Epithelial cell of esophagus (primary cell): ENCODE measurements at regions not wholly inside any gene's neighbourhood (a gene's known extent, or its start where the extent isn't known, plus 50 kb on each side); places are given as distances from the start of the nearest gene placed in this dataset.

ENCODE experiments used
- DNase-seq: peaks from one replicate; pipeline ENCODE4 v3.0.0; 2010; ENCODE audit warnings: low read depth
- H3K4me3 ChIP-seq: 2 replicates; pipeline ENCODE4 v1.5.1; 2011; ENCODE audit warnings: mild to moderate bottlenecking, low read length, control low read depth
- CTCF ChIP-seq: IDR thresholded peaks from 2 replicates; pipeline ENCODE4 v1.5.1; 2011; ENCODE audit warnings: low read depth, mild to moderate bottlenecking, low read length, control low read depth, inconsistent platforms; ENCODE audit not compliant: insufficient read depth; ENCODE audit errors: missing control alignments

DNA sequence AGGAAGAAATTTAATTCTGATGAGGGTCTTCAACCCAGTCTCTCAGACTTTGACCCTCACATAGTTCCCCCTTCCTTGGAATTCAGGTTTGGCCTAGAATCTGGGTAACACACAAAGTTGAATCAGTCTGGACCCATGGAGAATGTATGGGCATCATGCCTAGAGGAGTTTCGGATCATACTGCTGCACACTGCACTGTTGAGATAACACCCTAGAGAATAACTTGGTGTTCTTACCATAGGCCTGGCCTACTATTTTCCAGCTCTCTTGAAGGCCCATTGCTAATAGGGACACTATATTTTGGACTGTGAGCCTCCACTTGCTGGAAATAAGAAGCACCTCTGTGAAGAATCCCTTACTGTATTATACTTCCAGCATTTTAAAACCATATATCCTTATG lies 413.5 kb downstream of the PLK2 start:
- no peak for DNase-seq
- H3K4me3 ChIP-seq, result no peak overlapping the region
- TF ChIP-seq CTCF, result no peak

DNA sequence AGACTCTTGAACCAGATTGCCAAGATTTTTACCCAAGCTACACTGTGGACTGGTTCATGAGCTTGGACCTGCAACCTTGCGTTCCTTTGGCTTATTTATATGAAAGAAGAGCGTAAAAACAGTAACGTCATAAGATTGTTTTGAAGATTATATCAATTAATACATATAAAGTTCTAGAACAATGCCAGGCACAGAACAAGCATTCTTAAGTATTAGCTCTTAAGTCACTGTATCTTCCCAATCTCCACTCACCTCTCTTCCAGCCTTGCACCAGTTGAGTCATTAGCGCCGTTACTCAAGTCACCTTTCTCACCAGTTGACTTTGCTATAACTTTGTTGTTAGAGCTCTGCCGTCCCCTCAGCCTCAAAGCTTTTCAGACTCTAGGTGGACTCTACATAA lies 415.7 kb downstream of the PLK2 start:
- no peak overlapping the region for H3K4me3 ChIP-seq
- TF ChIP-seq CTCF, result no peak
- DNase-seq, result no peak

GRCh38 chr5:58043032-58043945 lies 416.6 kb downstream of the PLK2 start:
- peak; percentile 43 for DNase-seq
- TF ChIP-seq CTCF, result no peak
- no peak overlapping the region for H3K4me3 ChIP-seq

GRCh38 chr5:58041884-58042283 lies 418.0 kb downstream of the PLK2 start:
- DNase-seq, result no peak
- no peak overlapping the region for H3K4me3 ChIP-seq
- no peak for TF ChIP-seq CTCF

DNA sequence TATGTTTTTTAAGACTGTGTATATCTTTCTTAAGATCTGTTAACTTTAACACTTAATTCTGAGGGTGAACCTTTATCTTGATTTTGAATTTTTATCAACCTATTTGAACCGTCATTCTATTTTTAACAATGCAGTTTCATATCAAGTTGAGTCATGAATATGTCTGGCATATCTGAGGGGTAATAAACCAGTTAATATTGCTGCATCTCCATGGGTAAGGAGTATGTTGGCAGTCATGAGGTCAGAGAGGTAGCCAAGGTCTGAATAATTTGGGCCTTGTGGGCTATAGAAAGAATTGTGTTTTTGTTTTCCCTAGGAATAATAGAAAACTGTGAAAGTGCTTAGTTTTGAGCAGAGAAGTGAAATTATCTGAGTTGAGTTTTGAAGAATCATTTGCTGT lies 419.0 kb downstream of the PLK2 start:
- DNase-seq, result no peak
- no peak overlapping the region for H3K4me3 ChIP-seq
- no peak for TF ChIP-seq CTCF

DNA sequence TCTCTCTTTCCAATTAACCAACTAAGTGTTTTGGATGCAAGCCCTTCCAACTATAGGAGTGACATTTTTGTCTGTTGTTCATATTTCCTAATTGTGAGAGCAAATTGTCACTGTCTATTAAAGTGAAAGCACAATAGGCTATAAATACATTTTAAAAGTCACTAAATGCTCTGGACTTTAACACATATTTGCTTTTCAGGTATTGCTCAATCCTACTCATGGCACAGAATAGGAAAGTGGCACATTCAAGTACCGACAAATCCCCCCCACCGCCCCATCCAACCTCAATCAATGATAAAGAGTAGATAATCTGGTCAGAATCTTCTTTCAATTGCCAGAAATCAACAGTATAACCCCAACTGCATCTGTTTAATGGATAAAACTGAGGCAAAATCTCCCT lies 419.8 kb downstream of the PLK2 start:
- H3K4me3 ChIP-seq, result no peak overlapping the region
- no peak for TF ChIP-seq CTCF
- peak; percentile 29 for DNase-seq

DNA sequence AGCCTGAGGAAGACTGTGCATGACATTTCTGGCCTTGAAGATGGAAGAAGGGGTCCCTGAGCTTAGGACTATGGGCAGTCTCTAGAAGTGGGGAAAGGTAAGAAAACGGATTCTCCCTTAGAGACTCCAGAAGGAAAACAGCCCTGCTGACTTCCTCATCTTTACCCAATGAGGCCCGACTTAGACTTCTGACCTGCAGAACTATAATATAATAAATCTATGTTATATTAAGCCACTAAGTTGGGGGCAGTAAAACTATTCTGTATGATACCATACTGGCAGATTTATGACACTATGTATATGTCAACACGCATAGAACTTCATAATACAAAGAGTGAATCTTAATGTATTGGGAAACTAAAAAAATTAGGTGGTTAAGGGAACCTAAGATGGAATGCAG lies 422.0 kb downstream of the PLK2 start:
- DNase-seq, result no peak
- no peak overlapping the region for H3K4me3 ChIP-seq
- no peak for TF ChIP-seq CTCF
